ENCODE measurements at regions not wholly inside any gene's neighbourhood (a gene's known extent, or its start where the extent isn't known, plus 50 kb on each side); places are given as distances from the start of the nearest gene placed in this dataset.
"Not testable (repeated sequence)": the region's sequence is repeated elsewhere in the genome, so short reads cannot be mapped to it uniquely, and the experiment has no call there.

DNA sequence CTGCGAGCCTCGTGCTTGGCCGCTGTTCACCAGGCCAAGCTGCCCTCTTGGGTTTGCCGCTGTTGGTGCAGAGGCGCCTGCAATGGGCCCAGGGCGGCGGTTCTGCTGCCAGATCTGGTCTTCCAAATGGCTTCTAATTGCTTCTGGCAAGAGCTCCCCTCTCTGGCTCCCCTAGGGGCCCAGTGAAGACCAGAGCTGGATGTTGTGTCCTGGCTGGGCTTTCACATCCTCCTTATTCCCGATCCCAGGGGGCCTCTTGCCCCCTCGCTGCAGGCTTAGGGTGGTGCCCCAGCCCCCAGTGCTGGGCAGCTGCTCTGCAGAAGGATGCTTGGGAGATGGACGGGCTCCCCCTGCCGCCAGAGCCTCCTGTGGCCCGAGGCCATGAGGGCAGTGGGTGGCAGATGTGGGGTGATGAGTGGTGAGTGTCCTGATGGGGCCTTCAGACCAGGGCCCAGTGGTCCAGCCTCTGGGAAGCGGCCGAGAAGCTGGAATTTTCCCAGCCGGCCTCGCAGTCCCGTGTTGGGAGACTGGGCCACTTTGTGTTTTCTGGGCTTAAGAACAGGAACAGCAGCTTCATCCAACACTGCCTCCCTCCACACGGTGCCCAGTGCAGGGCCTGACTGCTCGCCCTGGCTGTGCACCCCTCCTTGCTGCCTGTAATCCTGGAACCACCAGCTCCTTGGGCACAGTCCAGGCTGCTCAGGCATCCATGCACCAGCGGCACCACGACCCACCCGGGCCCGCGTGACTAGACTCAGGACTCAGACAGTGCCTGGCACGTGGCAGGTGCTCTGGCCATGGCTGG is 194.8 kb downstream of the LAT start:
- H2BK5ac ChIP-seq (ENCODE audit: low read depth, low read length, poor library complexity, severe bottlenecking), result peak overlapping the region; percentile 20
- peak overlapping the region; percentile 22; the same call in 1 of the 3 replicates for H2BK15ac ChIP-seq (ENCODE audit: low read depth, low read length)
- H2AK9ac ChIP-seq (replicated peaks; ENCODE audit: low read depth, low read length, poor library complexity); H3K4me1 ChIP-seq (ENCODE audit: control insufficient read depth, insufficient read depth, low read length); dilution Hi-C loops (cut with HindIII; ENCODE audit: low sequenced_read_pairs, unreplicated experiment); H2AFZ ChIP-seq (replicated peaks; ENCODE audit: low read length, poor library complexity); H3K9ac ChIP-seq (ENCODE audit: low read depth, low read length); POLR2A ChIA-PET (ENCODE audit: unreplicated experiment); intact Hi-C loops (cut with micrococcal nuclease); in situ Hi-C loops (cut with MboI; ENCODE audit: low sequenced_read_pairs); H3K79me1 ChIP-seq (ENCODE audit: low read depth in 1 of 2, low read length in 2 of 2); H3K9me3 ChIP-seq (ENCODE audit: control insufficient read depth, insufficient read depth, low read length); H2BK20ac ChIP-seq (ENCODE audit: low read depth, low read length); DNase-seq; H3K4me2 ChIP-seq (ENCODE audit: low read depth, low read length); H3K4me3 ChIP-seq (ENCODE audit: insufficient read depth, low read depth, low read length); H3K23ac ChIP-seq (ENCODE audit: low read depth, low read length); H4K20me1 ChIP-seq (ENCODE audit: insufficient read depth, low read length); H3K27me3 ChIP-seq (ENCODE audit: control insufficient read depth, insufficient read depth, low read length); H3K9me1 ChIP-seq (ENCODE audit: insufficient read depth, low read length); CTCF ChIA-PET; H3K56ac ChIP-seq (ENCODE audit: extremely low read depth, insufficient read depth, low read length); H3K14ac ChIP-seq (replicated peaks; ENCODE audit: low read depth, low read length); H3K36me3 ChIP-seq (ENCODE audit: control insufficient read depth, insufficient read depth, low read length); BruUV-seq (replicated peaks): not testable (repeated sequence)
- peak overlapping the region; percentile 61; the same call in 1 of the 2 replicates for H4K5ac ChIP-seq (ENCODE audit: low read depth, low read length)
- H4K91ac ChIP-seq (ENCODE audit: insufficient read depth, low read depth, low read length), result peak overlapping the region; percentile 79; the same call in 1 of the 2 replicates
- H3K4ac ChIP-seq (ENCODE audit: low read depth, low read length), result peak overlapping the region; percentile 56
- H3K18ac ChIP-seq (ENCODE audit: low read depth, low read length), result peak overlapping the region; percentile 16; the same call in 1 of the 2 replicates
- peak overlapping the region; percentile 64; the same call in 1 of the 2 replicates for H2AK5ac ChIP-seq (ENCODE audit: low read depth, low read length)
- H4K8ac ChIP-seq (ENCODE audit: low read depth in 2 of 2, low read length in 2 of 2), result peak overlapping the region in 1 of 2 experiments; percentile 57; a peak in 1 of 4 replicates
- 80% methylated on average over 11 of the region's 25 CpGs; no CpG with 5 or more reads in 1 of the 2 experiments for WGBS, 2 experiments (ENCODE audit: extremely low coverage in 2 of 2, insufficient read length in 1 of 2)
- peak overlapping the region; percentile 56; the same call in 1 of the 2 replicates for H3K27ac ChIP-seq (ENCODE audit: insufficient read depth, low read length)
- ATAC-seq (ENCODE audit: low read depth), result peak; percentile 36
- H2BK120ac ChIP-seq (ENCODE audit: low read depth, low read length), result peak overlapping the region; percentile 74; the same call in 1 of the 2 replicates

GRCh38 chr16:29177888-29178726 is 193.3 kb downstream of the LAT start:
- ATAC-seq (ENCODE audit: low read depth); CTCF ChIA-PET: not testable (repeated sequence)
- peak overlapping the region; percentile 59; the same call in 1 of the 2 replicates for H3K27ac ChIP-seq (ENCODE audit: insufficient read depth, low read length)

More at GRCh38 chr16:29177888-29178726, 193.3 kb downstream of the LAT start:
- H3K27me3 ChIP-seq (ENCODE audit: control insufficient read depth, insufficient read depth, low read length); H2AFZ ChIP-seq (replicated peaks; ENCODE audit: low read length, poor library complexity); H3K23ac ChIP-seq (ENCODE audit: low read depth, low read length); dilution Hi-C loops (cut with HindIII; ENCODE audit: low sequenced_read_pairs, unreplicated experiment); intact Hi-C loops (cut with micrococcal nuclease); DNase-seq; BruUV-seq (replicated peaks); H3K9me1 ChIP-seq (ENCODE audit: insufficient read depth, low read length); H3K9me3 ChIP-seq (ENCODE audit: control insufficient read depth, insufficient read depth, low read length); H3K4me1 ChIP-seq (ENCODE audit: control insufficient read depth, insufficient read depth, low read length); H3K4me3 ChIP-seq (ENCODE audit: insufficient read depth, low read depth, low read length); H3K79me1 ChIP-seq (ENCODE audit: low read depth in 1 of 2, low read length in 2 of 2); H3K4me2 ChIP-seq (ENCODE audit: low read depth, low read length); H2BK5ac ChIP-seq (ENCODE audit: low read depth, low read length, poor library complexity, severe bottlenecking); H4K20me1 ChIP-seq (ENCODE audit: insufficient read depth, low read length); in situ Hi-C loops (cut with MboI; ENCODE audit: low sequenced_read_pairs); H3K36me3 ChIP-seq (ENCODE audit: control insufficient read depth, insufficient read depth, low read length); POLR2A ChIA-PET (ENCODE audit: unreplicated experiment): not testable (repeated sequence)
- no CpG with 5 or more reads among the region's 24 CpGs for WGBS, 2 experiments (ENCODE audit: extremely low coverage in 2 of 2, insufficient read length in 1 of 2)
- Histone ChIP-seq H4K91ac (ENCODE audit: insufficient read depth, low read depth, low read length) (peak overlapping the region; percentile 49), H2BK120ac (ENCODE audit: low read depth, low read length) (peak overlapping the region; percentile 65; the same call in 1 of the 2 replicates), H4K5ac (ENCODE audit: low read depth, low read length) (peak overlapping the region; percentile 62; the same call in 1 of the 2 replicates), H3K18ac (ENCODE audit: low read depth, low read length) (peak overlapping the region; percentile 42), H4K8ac (ENCODE audit: low read depth in 2 of 2, low read length in 2 of 2) (peak overlapping the region; percentile 70 to 71; a peak in 3 of 4 replicates), H3K9ac (ENCODE audit: low read depth, low read length) (peak overlapping the region; percentile 36; the same call in 1 of the 2 replicates), H2AK5ac (ENCODE audit: low read depth, low read length) (peak overlapping the region; percentile 92; the same call in 1 of the 2 replicates), H3K56ac (ENCODE audit: extremely low read depth, insufficient read depth, low read length) (peak overlapping the region; percentile 1; the same call in 1 of the 2 replicates), H2AK9ac (replicated peaks; ENCODE audit: low read depth, low read length, poor library complexity) (peak overlapping the region; percentile 16), H2BK15ac (ENCODE audit: low read depth, low read length) (peak overlapping the region; percentile 11; the same call in 2 of the 3 replicates), H3K4ac (ENCODE audit: low read depth, low read length) (peak overlapping the region; percentile 5; the same call in 1 of the 2 replicates), H2BK20ac (ENCODE audit: low read depth, low read length) (peak overlapping the region; percentile 51; the same call in 1 of the 2 replicates), H3K14ac (replicated peaks; ENCODE audit: low read depth, low read length) (peak overlapping the region; percentile 19; the same call in 1 of the 2 replicates)

Measured in IMR-90 (cell line).